ENCODE measurements at regions not wholly inside any gene's neighbourhood (a gene's known extent, or its start where the extent isn't known, plus 50 kb on each side); places are given as distances from the start of the nearest gene placed in this dataset.
"Not testable (repeated sequence)": the region's sequence is repeated elsewhere in the genome, so short reads cannot be mapped to it uniquely, and the experiment has no call there.

GRCh38 chr16:59527206-59527997, 793.3 kb upstream of the GOT2 start:
- Mint-ChIP-seq H3K36me3 (no peaks in the 10 kb centered on the region), H3K27me3 (no peaks in the 10 kb centered on the region), H3K9me3 (peaks cover 2 to 13% (median 5%) of the 10 kb centered on the region in 7 donors), H3K27ac (no peak overlapping the region), H3K4me1 (no peaks in the 10 kb centered on the region), H3K4me3 (no peak overlapping the region)
- H3K36me3 ChIP-seq (ENCODE audit: control insufficient read depth, insufficient read depth, low read length) = no peaks in the 10 kb centered on the region
- H3K27me3 ChIP-seq (ENCODE audit: control insufficient read depth, insufficient read depth, low read length) = no peaks in the 10 kb centered on the region
- H3K27ac ChIP-seq (ENCODE audit: insufficient read depth, low read length, poor library complexity, severe bottlenecking) = no peak overlapping the region
- no peak for ATAC-seq (ENCODE audit: low read depth in 2 of 2)
- no peak overlapping the region for H3K4me3 ChIP-seq (ENCODE audit: low read depth, low read length)
- no peak for DNase-seq
- H3K4me1 ChIP-seq (ENCODE audit: control insufficient read depth, insufficient read depth, low read length, poor library complexity, severe bottlenecking) = no peaks in the 10 kb centered on the region
- no peaks in the 10 kb centered on the region for H3K9me3 ChIP-seq (ENCODE audit: control insufficient read depth in 2 of 2, low read length in 2 of 2)

GRCh38 chr16:59522826-59523225, 788.7 kb upstream of the GOT2 start:
- no peaks in the 10 kb centered on the region for H3K4me1 ChIP-seq (ENCODE audit: control insufficient read depth, insufficient read depth, low read length, poor library complexity, severe bottlenecking)
- no peaks in the 10 kb centered on the region for H3K4me1 Mint-ChIP-seq
- H3K36me3 Mint-ChIP-seq = no peaks in the 10 kb centered on the region
- ATAC-seq (ENCODE audit: low read depth in 2 of 2) = no peak
- peaks cover 4 to 30% (median 9%) of the 10 kb centered on the region in 7 donors for H3K9me3 Mint-ChIP-seq
- DNase-seq = no peak
- no peak overlapping the region for H3K27ac ChIP-seq (ENCODE audit: insufficient read depth, low read length, poor library complexity, severe bottlenecking)
- no peaks in the 10 kb centered on the region for H3K27me3 ChIP-seq (ENCODE audit: control insufficient read depth, insufficient read depth, low read length)
- H3K27me3 Mint-ChIP-seq = no peaks in the 10 kb centered on the region
- no peaks in the 10 kb centered on the region for H3K9me3 ChIP-seq (ENCODE audit: control insufficient read depth in 2 of 2, low read length in 2 of 2)
- H3K4me3 ChIP-seq (ENCODE audit: low read depth, low read length) = no peak overlapping the region
- H3K36me3 ChIP-seq (ENCODE audit: control insufficient read depth, insufficient read depth, low read length) = no peaks in the 10 kb centered on the region
- H3K27ac Mint-ChIP-seq = no peak overlapping the region
- no peak overlapping the region for H3K4me3 Mint-ChIP-seq

GRCh38 chr16:59518721-59519120, 784.6 kb upstream of the GOT2 start:
- ATAC-seq (ENCODE audit: low read depth in 2 of 2); H3K36me3 Mint-ChIP-seq; H3K36me3 ChIP-seq (ENCODE audit: control insufficient read depth, insufficient read depth, low read length); H3K9me3 ChIP-seq (ENCODE audit: control insufficient read depth in 2 of 2, low read length in 2 of 2); H3K4me3 Mint-ChIP-seq; H3K4me3 ChIP-seq (ENCODE audit: low read depth, low read length); H3K27ac ChIP-seq (ENCODE audit: insufficient read depth, low read length, poor library complexity, severe bottlenecking); H3K27me3 Mint-ChIP-seq; H3K4me1 ChIP-seq (ENCODE audit: control insufficient read depth, insufficient read depth, low read length, poor library complexity, severe bottlenecking); DNase-seq; H3K4me1 Mint-ChIP-seq; H3K27me3 ChIP-seq (ENCODE audit: control insufficient read depth, insufficient read depth, low read length): not testable (repeated sequence)
- Mint-ChIP-seq H3K9me3 (peaks cover 8 to 54% (median 22%) of the 10 kb centered on the region in 7 donors), H3K27ac (peak overlapping the region in 1 of 3 donors; percentile 4)

- Mint-ChIP-seq H3K27me3 (no peaks in the 10 kb centered on the region), H3K4me3 (no peak overlapping the region), H3K27ac (no peak overlapping the region), H3K4me1 (no peaks in the 10 kb centered on the region), H3K9me3 (peaks cover 8 to 42% (median 16%) of the 10 kb centered on the region in 7 donors), H3K36me3 (no peaks in the 10 kb centered on the region)
- no peak for DNase-seq
- peaks cover 0 to 8% of the 10 kb centered on the region in 2 experiments for H3K9me3 ChIP-seq (ENCODE audit: control insufficient read depth in 2 of 2, low read length in 2 of 2)
- no peak overlapping the region for H3K27ac ChIP-seq (ENCODE audit: insufficient read depth, low read length, poor library complexity, severe bottlenecking)
- H3K27me3 ChIP-seq (ENCODE audit: control insufficient read depth, insufficient read depth, low read length) = no peaks in the 10 kb centered on the region
- ATAC-seq (ENCODE audit: low read depth in 2 of 2) = no peak
- no peaks in the 10 kb centered on the region for H3K4me1 ChIP-seq (ENCODE audit: control insufficient read depth, insufficient read depth, low read length, poor library complexity, severe bottlenecking)
- no peaks in the 10 kb centered on the region for H3K36me3 ChIP-seq (ENCODE audit: control insufficient read depth, insufficient read depth, low read length)
- no peak overlapping the region for H3K4me3 ChIP-seq (ENCODE audit: low read depth, low read length)
Measured at GRCh38 chr16:59514651-59515050, 780.5 kb upstream of the GOT2 start.

GRCh38 chr16:59510008-59510424, 775.9 kb upstream of the GOT2 start:
- Histone ChIP-seq H3K27me3 (ENCODE audit: control insufficient read depth, insufficient read depth, low read length) (no peaks in the 10 kb centered on the region), H3K4me1 (ENCODE audit: control insufficient read depth, insufficient read depth, low read length, poor library complexity, severe bottlenecking) (no peaks in the 10 kb centered on the region), H3K9me3 (ENCODE audit: control insufficient read depth in 2 of 2, low read length in 2 of 2) (peaks cover 9 to 11% of the 10 kb centered on the region in 2 experiments), H3K36me3 (ENCODE audit: control insufficient read depth, insufficient read depth, low read length) (no peaks in the 10 kb centered on the region), H3K27ac (ENCODE audit: insufficient read depth, low read length, poor library complexity, severe bottlenecking) (no peak overlapping the region), H3K4me3 (ENCODE audit: low read depth, low read length) (no peak overlapping the region)
- DNase-seq (no peak), ATAC-seq (ENCODE audit: low read depth in 2 of 2) (no peak)
- Mint-ChIP-seq H3K27ac (no peak overlapping the region), H3K27me3 (no peaks in the 10 kb centered on the region), H3K4me3 (no peak overlapping the region), H3K36me3 (no peaks in the 10 kb centered on the region), H3K9me3 (peaks cover 0 to 16% (median 7%) of the 10 kb centered on the region in 7 donors), H3K4me1 (no peaks in the 10 kb centered on the region)

GRCh38 chr16:59500601-59501000, 766.5 kb upstream of the GOT2 start:
- no peak overlapping the region for H3K4me3 ChIP-seq (ENCODE audit: low read depth, low read length)
- H3K27ac Mint-ChIP-seq = no peak overlapping the region
- H3K27me3 Mint-ChIP-seq = no peaks in the 10 kb centered on the region
- H3K9me3 ChIP-seq (ENCODE audit: control insufficient read depth in 2 of 2, low read length in 2 of 2) = peaks cover 4 to 15% of the 10 kb centered on the region in 2 experiments
- H3K4me3 Mint-ChIP-seq = no peak overlapping the region
- no peaks in the 10 kb centered on the region for H3K4me1 ChIP-seq (ENCODE audit: control insufficient read depth, insufficient read depth, low read length, poor library complexity, severe bottlenecking)
- no peaks in the 10 kb centered on the region for H3K36me3 Mint-ChIP-seq
- no peak for ATAC-seq (ENCODE audit: low read depth in 2 of 2)
- DNase-seq = no peak
- H3K9me3 Mint-ChIP-seq = peaks cover 0 to 16% (median 4%) of the 10 kb centered on the region in 7 donors
- no peak overlapping the region for H3K27ac ChIP-seq (ENCODE audit: insufficient read depth, low read length, poor library complexity, severe bottlenecking)
- no peaks in the 10 kb centered on the region for H3K27me3 ChIP-seq (ENCODE audit: control insufficient read depth, insufficient read depth, low read length)
- no peaks in the 10 kb centered on the region for H3K36me3 ChIP-seq (ENCODE audit: control insufficient read depth, insufficient read depth, low read length)
- no peaks in the 10 kb centered on the region for H3K4me1 Mint-ChIP-seq

GRCh38 chr16:59487067-59487466, 753.0 kb upstream of the GOT2 start:
- Mint-ChIP-seq H3K9me3 (peaks cover 1 to 47% (median 13%) of the 10 kb centered on the region in 7 donors), H3K27me3 (no peaks in the 10 kb centered on the region), H3K4me1 (no peaks in the 10 kb centered on the region), H3K36me3 (no peaks in the 10 kb centered on the region), H3K4me3 (no peak overlapping the region), H3K27ac (no peak overlapping the region)
- Histone ChIP-seq H3K27me3 (ENCODE audit: control insufficient read depth, insufficient read depth, low read length) (no peaks in the 10 kb centered on the region), H3K9me3 (ENCODE audit: control insufficient read depth in 2 of 2, low read length in 2 of 2) (peaks cover 1 to 7% of the 10 kb centered on the region in 2 experiments), H3K36me3 (ENCODE audit: control insufficient read depth, insufficient read depth, low read length) (no peaks in the 10 kb centered on the region), H3K27ac (ENCODE audit: insufficient read depth, low read length, poor library complexity, severe bottlenecking) (no peak overlapping the region), H3K4me3 (ENCODE audit: low read depth, low read length) (no peak overlapping the region), H3K4me1 (ENCODE audit: control insufficient read depth, insufficient read depth, low read length, poor library complexity, severe bottlenecking) (no peaks in the 10 kb centered on the region)
- DNase-seq (no peak), ATAC-seq (ENCODE audit: low read depth in 2 of 2) (no peak)

Data from CD4-positive, CD25-positive, alpha-beta regulatory T cell (primary cell).